Hindlimb muscle (tissue), 1 donor: ENCODE measurements at regions not wholly inside any gene's neighbourhood (a gene's known extent, or its start where the extent isn't known, plus 50 kb on each side); places are given as distances from the start of the nearest gene placed in this dataset.

ENCODE experiments used
- DNase-seq: peaks from one replicate; pipeline ENCODE4 v3.0.0-alpha.2; 2013

DNA sequence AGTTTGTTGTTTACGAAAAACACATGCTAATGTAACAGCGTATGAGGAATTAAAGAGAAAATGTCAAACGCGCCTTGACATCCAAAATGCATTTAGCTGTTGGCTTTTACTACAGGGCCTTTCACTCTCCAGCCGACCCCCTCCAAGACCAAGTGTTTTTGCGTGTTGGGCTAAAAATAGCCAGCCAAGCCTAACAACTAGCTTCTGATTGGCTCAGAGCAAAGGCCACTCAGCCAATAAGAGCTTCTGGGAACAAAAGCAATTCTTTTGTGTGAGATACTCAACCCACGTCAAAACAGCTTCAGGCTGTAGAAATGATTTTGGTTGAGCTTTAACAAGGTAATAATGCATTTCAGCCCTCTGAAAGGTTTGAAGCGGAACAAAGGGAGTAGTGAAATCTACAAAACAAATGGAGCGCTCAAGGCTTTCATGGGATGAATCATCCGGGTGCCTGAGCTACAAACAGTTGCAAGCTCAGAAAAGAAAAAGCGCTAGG, 198.7 kb upstream of the DCN start:
- peak; percentile 87 for DNase-seq

DNA sequence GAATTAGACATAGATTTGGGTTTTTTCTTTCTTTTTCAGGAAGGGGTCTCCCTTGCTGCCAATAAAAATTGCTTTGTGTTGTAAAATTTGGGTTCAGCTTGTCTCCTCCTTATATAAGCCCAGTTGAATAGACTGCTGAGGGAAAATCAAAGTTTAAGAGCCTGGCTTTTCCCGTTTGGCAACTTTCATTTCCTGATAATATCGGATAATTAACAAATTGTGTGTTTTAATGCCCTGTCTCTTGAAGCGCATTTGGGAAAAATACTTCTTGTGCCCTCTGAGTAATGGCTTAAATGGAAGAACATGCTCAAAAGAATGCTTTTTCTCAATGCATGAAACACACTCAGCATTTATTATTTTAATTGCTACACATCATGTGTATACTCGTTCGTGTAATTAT, 198.0 kb upstream of the DCN start:
- no peak for DNase-seq

DNA sequence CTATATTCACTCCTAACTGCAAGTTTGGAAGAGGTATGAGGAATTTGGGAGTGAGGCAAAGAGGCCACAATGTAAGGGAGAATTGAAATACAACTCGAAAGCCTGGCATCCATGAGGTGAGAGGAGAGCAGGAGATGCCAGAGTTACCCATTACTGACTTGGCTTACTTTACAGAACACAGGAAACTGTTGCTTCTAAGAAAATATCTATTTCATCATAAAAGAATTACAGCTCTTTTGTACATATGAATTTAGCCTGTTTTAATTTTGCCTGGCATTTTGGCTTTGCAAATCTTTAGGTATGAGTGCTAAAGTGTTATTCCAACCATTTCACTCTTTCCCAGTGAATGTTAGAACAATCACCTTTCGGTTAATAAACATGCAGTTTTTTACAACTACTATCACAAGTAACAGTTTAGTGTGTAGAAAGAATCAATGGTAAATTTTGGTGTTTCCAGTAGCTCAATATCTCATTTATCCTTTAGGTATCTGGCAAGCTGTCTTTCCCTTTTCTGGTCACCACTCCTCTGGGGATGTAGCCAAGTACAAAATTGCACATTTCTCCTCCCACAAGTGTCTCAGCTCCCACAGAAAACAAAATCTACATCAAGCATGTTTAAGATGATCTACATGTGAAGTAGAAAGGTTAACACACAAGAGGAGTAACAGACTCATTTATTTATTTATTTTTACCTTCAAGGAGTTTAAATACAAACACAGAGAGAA, 196.6 kb upstream of the DCN start:
- no peak for DNase-seq

DNA sequence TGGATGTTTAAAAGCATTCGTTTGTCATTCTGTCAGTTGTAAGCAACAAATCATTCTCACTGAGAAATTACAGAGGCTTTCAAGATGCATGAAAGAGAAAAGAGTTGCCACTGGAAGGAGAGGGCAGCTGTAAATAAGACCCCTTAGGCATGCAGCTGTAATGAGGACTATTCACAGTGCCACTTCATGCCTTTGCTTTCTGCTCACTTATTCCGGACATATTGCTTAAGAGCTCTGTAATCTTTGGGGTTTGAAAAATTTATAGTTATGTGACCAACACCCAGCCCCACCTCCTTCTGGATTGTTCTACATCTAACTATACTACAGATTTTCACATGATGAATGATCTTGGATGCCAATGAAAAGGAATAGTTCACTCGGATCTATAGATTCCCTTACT, 194.8 kb upstream of the DCN start:
- no peak for DNase-seq

DNA sequence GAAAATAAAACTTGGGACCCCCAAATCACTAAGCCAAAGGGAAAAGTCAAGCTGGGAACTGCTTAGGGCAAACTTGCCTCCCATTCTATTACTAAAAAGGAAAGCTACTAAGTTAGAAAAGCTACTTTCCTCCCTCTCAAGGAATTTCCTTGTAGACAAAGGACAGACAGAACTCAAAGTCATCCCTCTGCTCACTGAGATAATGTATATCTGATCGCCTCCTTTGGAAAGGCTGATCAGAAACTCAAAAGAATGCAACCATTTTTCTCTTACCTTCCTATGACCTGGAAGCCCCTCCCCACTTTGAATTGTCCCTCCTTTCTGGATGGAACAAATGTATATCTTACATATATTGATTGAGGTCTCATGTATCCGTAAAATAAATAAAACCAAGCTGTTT, 190.5 kb upstream of the DCN start:
- DNase-seq = no peak

DNA sequence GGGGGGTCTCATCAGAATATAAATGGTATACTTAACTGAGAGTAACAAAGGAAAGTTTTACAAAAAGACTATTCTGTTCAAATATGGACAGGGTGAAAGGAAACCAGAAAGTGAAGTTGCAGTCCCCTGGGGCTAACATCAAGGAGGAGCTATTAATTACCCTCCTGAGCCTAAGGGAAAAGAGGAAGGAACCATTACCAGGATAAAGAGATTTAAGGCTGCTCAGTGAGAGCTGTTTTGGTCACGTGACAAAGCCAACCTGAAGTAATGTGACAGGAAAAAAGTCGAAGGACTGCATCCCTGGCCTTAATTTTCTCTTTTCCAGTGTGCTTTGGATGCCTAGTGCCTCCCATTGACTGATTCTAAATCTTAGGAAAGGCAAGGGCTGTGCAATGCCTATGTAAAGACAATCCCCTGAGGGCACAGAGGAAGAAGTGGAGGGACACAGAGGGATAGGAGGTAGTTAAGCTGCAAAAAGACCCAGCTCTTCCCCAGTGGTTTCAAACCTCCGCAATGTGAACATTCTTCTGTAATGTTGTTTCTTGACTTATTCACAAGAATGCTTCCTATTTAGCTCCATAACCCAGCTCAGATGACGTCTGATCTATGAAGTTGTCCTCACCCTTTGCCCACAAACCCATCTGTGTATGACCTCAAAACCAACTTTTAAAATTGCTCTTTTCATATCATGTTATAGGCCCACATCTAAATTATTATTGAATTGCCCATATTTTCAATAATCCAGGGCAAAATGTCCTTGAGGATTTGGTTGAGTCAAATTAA, 187.7 kb upstream of the DCN start:
- no peak for DNase-seq

DNA sequence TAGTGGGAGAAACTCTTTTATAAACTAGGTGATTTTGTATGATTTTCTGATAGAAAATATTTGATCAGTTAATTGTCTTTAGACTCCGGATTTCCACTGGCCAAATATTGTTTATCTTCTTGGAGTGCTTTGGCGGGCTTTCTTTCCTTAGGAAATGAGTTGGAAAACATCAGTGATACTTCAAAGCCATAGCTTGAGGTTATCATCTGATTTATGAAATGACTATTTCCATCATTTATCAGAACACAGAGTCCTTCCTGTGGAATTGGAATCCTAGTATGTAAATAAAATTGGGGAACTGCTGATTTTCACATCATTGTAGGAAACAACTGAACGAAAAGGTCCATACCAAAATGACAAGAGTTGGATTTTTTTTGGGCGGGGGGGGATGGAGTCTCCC, 186.0 kb upstream of the DCN start:
- no peak for DNase-seq

DNA sequence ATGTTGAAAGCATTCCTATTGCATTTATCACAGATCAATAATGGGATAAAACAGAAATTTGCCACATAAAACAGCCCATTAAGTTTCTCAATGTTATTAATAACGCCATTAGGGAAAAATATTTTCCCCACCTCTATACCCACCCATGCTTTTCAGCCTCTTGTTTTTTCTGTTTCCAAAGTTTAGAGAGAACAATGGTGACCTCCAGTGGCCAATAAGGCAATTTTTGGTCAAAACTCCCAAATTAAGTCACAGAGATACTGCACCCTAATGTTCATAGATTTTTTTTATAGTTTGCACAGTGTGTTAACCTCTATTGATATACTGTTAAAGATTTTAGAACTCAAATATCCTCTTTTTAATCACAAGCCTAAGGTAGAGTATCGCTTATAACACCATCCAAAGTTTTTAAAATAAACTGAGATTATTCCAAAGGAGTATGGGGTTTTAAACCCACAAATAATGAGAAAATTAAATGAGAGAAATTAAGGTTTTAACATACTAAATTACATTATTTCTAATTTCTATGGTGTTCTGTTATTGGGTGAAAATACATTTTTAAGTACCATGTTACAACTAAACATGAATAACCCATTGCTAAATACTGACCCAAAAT, 184.7 kb upstream of the DCN start:
- DNase-seq = no peak

DNA sequence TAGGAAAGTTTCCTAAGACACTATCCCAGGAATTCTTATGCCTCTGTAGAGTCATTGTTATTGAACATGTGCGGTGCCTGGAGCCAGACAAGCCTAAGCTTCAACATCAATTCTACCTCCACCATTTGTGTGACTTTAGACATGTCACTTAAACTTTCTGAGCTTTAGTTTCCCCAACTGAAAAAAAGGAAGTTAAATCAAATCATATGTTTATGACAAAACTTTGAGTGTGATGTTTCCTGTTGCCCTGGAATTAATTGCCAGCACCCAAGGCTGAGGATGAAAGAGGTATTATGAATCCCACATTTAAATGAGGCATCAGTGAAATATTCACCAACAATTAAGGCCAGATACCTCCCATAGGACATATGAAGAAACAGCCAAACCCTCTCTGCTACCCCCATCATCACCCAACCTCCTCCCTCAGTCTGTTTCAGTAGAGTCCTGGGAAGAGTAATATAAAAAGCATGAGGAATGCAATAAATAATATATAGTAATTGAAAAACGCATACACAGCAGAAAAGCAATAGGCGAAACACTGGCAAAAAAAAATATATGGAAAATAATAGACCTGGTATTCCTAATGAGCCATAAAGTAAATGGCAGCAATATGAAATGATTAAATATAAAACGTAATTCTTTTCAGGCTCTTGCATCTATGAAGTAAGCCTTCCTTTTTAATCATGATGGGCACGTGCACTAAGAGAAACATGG, 182.0 kb upstream of the DCN start:
- DNase-seq = no peak

DNA sequence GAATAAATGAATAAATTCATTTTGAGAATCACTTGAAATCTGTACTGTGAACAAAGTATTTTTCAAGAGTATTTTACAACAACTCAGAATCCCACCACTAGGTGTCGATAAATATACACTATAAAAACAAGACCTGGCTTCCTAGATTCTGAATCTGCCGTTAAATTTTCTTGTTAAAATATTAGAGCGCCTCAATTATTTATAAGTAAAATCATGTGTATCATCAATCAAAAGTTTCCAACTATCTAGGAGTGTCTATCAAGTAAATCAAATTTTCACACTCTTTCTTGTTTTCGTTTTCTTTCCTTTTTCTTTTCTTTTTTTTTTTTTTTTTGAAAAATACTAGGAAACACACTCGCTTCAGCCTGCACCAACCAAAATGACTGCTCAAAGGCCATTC, 179.2 kb upstream of the DCN start:
- DNase-seq = no peak

DNA sequence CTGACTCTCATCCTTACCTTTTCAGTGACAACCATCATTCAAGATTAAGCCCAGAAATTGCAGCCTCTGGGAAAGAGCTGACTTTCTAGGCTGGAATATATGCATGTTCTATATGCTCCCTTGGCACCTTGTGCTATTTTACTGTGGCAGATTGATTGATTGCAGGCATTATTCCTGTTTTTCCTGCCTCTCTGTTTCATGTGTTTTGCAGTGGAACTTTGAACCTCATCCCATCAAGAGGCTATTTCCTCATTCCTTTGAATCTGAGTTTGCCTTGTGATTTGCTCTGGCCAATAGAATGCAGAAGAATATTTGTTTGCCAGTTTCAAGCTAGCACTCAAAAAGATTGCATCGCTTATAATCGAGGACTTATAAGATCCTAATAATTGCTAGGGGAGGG, 174.8 kb upstream of the DCN start:
- no peak for DNase-seq

DNA sequence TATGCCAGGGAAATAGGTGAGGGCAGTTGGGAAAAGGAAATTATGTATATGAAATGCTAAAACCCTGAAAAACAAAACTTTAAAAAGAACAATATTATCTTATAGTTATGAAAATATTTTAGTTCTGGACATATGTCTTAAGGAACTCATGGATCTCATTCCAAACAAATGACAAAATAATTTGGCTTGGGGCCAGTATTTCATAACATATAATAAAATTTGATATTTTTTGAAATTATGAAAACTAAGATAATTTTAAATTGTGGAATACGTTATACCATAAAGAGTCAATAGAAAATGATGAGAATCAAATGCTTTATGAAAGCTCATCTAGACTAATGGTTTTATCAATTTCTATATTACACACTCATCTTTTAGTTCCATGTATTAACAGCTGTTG, 173.8 kb upstream of the DCN start:
- DNase-seq = no peak

DNA sequence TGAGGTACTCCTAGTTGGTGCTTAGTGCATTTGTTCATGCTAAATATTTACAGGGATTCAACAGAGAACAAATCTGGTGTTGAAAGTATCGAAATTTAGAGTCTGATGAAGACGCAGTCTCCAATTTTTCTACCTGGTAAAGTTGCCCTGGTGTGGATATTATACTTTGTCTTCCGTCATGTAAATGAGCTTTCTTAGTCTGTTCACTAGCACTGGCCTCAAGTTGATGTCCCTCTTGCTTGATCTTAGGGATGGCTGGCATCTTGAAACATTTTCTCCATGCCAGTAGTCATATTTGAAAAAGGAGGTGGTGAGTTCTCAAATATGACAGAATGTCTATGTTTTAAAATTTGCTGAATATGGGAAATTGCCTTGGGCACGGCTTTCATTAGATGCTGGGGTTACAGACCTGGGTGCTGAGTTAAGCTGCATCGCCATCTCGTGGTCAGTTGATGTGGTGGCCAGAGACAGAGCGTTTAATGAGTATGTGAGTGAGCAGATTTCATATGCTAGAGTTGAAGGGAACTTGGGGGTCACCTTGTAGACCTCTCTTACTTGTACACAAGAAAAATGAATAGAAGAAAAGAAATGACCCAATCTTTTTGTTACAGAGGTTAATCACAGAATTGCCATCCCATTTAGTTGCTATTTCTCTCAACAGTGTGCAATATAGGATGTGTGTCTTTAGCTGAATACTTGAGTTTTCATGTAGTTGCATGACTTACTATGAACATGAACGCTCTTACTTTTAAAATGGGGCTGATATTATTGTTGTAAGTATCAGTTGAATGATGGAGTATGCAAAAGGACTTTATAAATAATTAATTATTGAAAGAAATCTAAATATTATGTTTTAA, 172.8 kb upstream of the DCN start:
- DNase-seq = peak; percentile 84

DNA sequence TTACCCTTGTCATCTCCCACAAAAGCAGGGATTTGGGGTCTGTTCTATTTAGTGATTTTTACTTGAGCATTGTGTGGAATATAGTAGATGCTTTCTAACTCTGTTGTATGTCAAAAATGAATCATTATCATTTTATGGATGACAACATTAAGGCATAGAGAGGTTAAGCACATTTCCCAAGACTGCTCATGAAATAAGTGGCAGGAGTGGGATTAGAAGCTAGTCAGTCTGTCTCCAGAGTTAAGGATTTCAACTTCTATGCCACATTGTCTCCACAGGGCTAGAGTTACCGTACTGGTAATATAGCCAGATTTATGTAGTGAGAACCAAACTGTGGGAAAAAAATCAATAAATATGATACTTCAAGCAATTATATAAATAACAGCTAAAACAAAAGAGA, 170.6 kb upstream of the DCN start:
- DNase-seq = no peak

DNA sequence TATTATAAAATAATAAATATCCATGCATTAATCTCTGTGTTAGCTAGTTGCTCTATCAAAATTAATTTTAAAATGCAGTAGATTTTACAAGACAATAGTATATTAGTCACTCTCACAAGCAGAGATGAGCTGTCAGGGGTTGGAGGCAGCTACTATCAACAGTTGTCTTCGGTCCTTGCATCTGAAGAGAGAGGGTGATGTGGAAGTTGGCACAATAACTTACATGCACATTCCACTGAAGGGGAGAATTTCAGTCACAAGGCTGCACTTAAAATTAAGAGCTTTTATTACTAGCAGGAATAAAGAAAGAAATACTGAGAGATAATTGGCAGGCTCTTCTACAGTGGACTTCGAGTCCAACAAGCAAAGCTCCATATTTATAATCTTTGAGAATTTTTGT, 166.9 kb upstream of the DCN start:
- no peak for DNase-seq

DNA sequence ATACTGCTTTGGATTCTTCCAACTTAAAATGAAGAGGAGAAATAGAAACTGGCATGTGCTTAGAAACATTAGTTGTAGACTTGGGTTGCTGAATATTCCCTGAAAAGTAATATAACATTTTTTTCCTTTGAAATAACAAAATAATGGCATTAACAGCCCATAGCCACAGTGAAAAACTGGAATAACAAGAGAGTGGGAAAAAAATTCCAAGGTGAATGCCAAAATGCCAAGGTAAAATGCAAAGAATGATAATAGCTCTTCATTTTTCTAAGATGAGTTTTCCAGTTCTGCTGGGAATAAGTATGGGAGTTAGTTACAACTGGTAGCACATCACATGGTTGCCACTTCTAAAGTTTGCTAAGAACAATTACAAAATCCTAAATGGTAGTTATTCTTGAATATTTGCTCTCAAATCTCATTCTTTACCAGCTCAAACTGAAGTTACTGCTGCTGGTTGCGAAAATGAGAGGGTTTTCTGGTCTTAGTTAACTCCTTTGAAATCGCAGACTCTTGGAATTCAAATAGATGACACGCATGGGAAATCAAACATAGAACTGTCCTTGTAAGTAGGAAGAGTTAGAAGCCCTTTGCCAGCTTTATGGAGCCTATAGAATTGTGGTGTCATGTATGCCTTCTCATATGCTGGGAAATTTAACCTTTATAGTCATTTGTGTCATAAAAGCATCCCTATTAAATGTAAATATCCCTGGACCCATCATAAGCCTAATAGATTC, 165.0 kb upstream of the DCN start:
- peak; percentile 56 for DNase-seq

DNA sequence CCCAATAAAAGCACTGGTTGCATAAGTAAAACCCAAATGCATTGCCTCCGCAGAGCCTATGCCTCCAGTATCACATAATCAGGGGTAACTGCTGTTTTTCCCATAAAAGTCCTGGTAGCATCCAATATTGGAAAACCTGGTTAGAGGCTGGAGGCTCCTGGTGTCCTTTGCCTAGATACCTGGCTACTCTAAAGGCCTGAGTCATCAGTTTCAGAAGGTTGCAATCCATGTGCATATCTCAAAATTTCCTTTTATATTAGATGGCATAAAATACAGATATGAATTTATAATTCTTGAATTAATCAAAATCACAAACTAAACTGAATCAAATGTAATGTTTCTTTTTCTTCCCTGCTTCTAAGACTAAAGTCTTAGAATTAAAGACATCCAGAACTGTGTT, 164.2 kb upstream of the DCN start:
- DNase-seq = no peak

DNA sequence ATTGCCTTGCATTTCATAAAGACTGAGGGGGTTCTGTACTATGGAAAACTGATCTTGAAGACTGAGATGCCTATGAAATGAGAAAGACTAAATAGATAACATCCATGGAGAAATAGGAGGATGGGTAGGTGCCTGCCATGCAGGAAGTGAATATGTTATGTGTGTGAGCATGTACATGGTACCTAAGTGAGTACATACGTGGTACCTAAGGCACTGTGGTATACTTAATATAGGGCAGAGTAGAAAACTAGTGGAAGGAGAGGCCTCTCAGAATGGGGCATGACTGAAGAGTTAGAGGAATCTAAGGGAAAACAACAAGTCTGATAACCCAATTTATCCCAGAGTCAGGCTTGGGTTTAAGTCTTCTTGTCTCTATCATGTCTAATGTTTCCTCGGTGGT, 161.8 kb upstream of the DCN start:
- no peak for DNase-seq

DNA sequence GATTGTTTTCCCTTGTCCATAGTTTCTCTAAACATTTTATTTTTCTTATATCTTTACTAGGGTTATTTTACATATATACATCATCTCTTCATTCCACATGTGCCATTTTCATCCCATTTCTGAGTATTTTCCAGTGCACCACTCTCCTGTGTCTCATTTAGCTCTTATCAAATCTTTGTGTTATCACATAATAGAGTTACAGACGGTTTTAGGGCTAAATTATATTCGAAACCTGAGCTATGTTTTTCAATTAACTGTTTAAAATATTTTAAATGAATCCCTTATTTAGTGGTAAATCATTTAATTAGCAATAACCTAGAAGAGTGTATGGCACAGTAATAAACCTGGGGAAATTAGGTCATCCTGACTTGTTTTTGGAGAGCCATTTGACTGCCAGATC, 160.4 kb upstream of the DCN start:
- DNase-seq = no peak

DNA sequence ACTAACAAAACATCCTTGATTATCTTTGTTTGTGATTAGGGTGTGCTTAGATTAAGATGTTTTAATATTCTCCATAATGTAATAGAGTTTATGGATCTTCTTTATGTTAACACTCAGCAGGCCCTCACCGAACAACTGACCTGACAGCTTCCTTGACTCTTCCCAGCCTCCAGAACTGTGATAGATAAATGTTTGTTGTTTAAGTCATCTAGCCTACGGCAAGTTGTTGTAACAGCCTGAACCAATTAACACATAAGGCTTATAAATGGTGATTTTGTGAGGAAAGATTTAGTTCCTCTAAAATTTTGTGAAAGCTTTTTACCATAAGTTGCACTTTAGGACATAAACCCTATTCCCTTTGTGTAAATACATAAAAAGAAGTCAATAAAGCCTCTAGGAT, 156.5 kb upstream of the DCN start:
- DNase-seq = no peak

DNA sequence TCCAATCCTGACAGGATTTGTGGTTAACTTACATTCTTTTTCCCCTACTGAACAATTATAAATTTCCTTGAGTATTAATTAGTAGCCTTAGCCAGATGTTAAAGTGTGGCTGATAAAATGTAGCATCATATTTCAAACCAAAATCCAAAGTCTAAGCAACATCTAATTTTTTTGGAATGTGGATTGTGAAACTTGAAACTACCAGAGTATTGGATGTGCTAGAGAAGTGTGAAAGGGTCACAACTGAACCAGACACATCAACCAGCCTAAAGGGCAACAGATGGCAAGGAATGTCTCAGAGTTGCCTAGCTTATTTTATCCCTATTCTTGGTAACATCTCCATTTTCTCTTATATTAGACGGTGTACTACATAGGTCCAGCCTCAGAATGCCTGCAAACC, 153.1 kb upstream of the DCN start:
- no peak for DNase-seq

DNA sequence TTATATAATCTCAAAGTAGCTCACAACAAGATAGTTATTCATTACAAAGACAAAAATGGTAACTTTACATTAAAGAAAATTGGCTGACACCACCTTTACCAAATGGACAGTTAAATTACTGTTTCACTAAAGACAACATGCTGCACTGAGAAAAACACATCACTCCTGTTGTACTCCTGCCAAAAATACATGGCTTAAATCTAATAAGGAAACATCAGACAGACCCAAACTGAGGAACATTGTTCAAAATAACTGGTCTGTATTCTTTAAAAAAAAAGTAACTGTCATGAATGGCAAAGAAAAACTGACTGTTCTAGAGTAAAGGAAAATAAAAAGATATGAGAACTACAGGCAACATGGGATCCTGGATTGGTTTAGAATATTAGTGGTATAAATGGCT, 151.3 kb upstream of the DCN start:
- no peak for DNase-seq
